WTC11 (cell line): ENCODE measurements at regions not wholly inside any gene's neighbourhood (a gene's known extent, or its start where the extent isn't known, plus 50 kb on each side); places are given as distances from the start of the nearest gene placed in this dataset.

Experiments
- ATF2 ChIP-seq: sonication (generic); formaldehyde crosslinking; IDR thresholded peaks from 2 replicates; pipeline ENCODE4 v1.8.1; 2022; ENCODE audit warnings: low read depth, missing genetic modification reagents, borderline replicate concordance
- CREB1 ChIP-seq: sonication (generic); formaldehyde crosslinking; IDR thresholded peaks from 2 replicates; pipeline ENCODE4 v1.8.0; 2023; ENCODE audit warnings: mild to moderate bottlenecking, missing genetic modification reagents
- GABPB1 ChIP-seq: sonication (generic); formaldehyde crosslinking; IDR thresholded peaks from 2 replicates; pipeline ENCODE4 v1.8.1; 2023; ENCODE audit warnings: mild to moderate bottlenecking, missing genetic modification reagents
- GRHL2 ChIP-seq: fragments of 250-450 bp; sonication (Bioruptor Pico); IDR thresholded peaks from 2 replicates; pipeline ENCODE4 v1.8.0; 2022; ENCODE audit warnings: mild to moderate bottlenecking, moderate library complexity; ENCODE audit not compliant: insufficient replicate concordance, severe bottlenecking
- JUN ChIP-seq: sonication (generic); formaldehyde crosslinking; IDR thresholded peaks from 2 replicates; pipeline ENCODE4 v1.8.0; 2023; ENCODE audit warnings: mild to moderate bottlenecking, missing genetic modification reagents
- OVOL2 ChIP-seq: fragments of 250-450 bp; sonication (Bioruptor Pico); IDR thresholded peaks from 2 replicates; pipeline ENCODE4 v1.9.0; 2021; ENCODE audit warnings: mild to moderate bottlenecking, borderline replicate concordance
- SMAD3 ChIP-seq: sonication (generic); formaldehyde crosslinking; IDR thresholded peaks from 2 replicates; pipeline ENCODE4 v1.8.0; 2022; ENCODE audit warnings: missing genetic modification reagents, mild to moderate bottlenecking, borderline replicate concordance
- STAT6 ChIP-seq: sonication (generic); formaldehyde crosslinking; conservative IDR thresholded peaks from 2 replicates; pipeline ENCODE4 v1.8.1; 2023; ENCODE audit warnings: mild to moderate bottlenecking, low read depth, missing genetic modification reagents, moderate library complexity
- ZBTB43 ChIP-seq: sonication (generic); formaldehyde crosslinking; IDR thresholded peaks from 2 replicates; pipeline ENCODE4 v1.8.1; 2023; ENCODE audit warnings: mild to moderate bottlenecking, missing genetic modification reagents
- ZNF263 ChIP-seq: sonication (generic); formaldehyde crosslinking; IDR thresholded peaks from 2 replicates; pipeline ENCODE4 v1.8.1; 2022; ENCODE audit warnings: low read depth, mild to moderate bottlenecking, moderate library complexity, missing genetic modification reagents
- ZNF281 ChIP-seq: sonication (generic); formaldehyde crosslinking; IDR thresholded peaks from 2 replicates; pipeline ENCODE4 v1.8.0; 2023; ENCODE audit warnings: mild to moderate bottlenecking, missing genetic modification reagents
- TF ChIP-seq, protein P1 (sequence below): sonication (generic); formaldehyde crosslinking; IDR thresholded peaks from 2 replicates; pipeline ENCODE4 v1.8.0; 2022; ENCODE audit warnings: mild to moderate bottlenecking, missing genetic modification reagents
- TF ChIP-seq, protein P2 (sequence below): fragments of 200-600 bp; IDR thresholded peaks from 2 replicates; pipeline ENCODE4 v1.8.0; 2022; ENCODE audit warnings: antibody characterized with exemption
- TF ChIP-seq, protein P3 (sequence below): sonication (generic); formaldehyde crosslinking; IDR thresholded peaks from 2 replicates; pipeline ENCODE4 v1.8.0; 2022; ENCODE audit warnings: mild to moderate bottlenecking, missing genetic modification reagents

DNA sequence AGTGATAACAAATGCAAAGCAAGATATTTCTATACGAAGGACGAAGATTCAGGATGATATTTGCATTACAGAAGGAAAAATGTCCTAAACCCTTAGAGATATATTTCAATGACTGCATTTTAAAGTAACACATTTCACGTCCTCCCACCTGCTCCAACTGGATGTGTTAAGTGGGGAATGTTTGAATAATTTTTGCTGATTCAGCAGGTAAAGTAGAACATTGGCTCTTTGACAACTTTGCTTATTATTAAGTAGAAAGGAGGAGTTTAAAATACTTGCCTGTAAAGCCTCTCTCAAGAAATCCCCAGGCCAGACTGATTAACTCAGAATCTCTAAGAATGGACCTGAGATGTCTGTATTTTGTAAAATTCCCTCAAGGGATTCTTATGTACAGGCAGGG, 1165.2 kb upstream of the PRKX start:
- TF ChIP-seq GRHL2 (CRISPR knock-in tag): no peak
- TF ChIP-seq, protein P1, sequence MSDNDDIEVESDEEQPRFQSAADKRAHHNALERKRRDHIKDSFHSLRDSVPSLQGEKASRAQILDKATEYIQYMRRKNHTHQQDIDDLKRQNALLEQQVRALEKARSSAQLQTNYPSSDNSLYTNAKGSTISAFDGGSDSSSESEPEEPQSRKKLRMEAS (CRISPR knock-in tag): no peak
- TF ChIP-seq OVOL2 (CRISPR knock-in tag): no peak
- TF ChIP-seq, protein P2, sequence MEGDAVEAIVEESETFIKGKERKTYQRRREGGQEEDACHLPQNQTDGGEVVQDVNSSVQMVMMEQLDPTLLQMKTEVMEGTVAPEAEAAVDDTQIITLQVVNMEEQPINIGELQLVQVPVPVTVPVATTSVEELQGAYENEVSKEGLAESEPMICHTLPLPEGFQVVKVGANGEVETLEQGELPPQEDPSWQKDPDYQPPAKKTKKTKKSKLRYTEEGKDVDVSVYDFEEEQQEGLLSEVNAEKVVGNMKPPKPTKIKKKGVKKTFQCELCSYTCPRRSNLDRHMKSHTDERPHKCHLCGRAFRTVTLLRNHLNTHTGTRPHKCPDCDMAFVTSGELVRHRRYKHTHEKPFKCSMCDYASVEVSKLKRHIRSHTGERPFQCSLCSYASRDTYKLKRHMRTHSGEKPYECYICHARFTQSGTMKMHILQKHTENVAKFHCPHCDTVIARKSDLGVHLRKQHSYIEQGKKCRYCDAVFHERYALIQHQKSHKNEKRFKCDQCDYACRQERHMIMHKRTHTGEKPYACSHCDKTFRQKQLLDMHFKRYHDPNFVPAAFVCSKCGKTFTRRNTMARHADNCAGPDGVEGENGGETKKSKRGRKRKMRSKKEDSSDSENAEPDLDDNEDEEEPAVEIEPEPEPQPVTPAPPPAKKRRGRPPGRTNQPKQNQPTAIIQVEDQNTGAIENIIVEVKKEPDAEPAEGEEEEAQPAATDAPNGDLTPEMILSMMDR: no peak
- TF ChIP-seq ZNF263 (CRISPR knock-in tag): no peak
- no peak for TF ChIP-seq ATF2
- no peak for TF ChIP-seq ZBTB43 (CRISPR knock-in tag)
- TF ChIP-seq, protein P3, sequence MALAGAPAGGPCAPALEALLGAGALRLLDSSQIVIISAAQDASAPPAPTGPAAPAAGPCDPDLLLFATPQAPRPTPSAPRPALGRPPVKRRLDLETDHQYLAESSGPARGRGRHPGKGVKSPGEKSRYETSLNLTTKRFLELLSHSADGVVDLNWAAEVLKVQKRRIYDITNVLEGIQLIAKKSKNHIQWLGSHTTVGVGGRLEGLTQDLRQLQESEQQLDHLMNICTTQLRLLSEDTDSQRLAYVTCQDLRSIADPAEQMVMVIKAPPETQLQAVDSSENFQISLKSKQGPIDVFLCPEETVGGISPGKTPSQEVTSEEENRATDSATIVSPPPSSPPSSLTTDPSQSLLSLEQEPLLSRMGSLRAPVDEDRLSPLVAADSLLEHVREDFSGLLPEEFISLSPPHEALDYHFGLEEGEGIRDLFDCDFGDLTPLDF: no peak
- TF ChIP-seq SMAD3 (CRISPR knock-in tag): no peak
- TF ChIP-seq STAT6 (CRISPR knock-in tag): no peak
- TF ChIP-seq ZNF281 (CRISPR knock-in tag): no peak
- TF ChIP-seq CREB1 (CRISPR knock-in tag): no peak
- TF ChIP-seq GABPB1: no peak
- TF ChIP-seq JUN (CRISPR knock-in tag): no peak
